Glutamatergic neuron (in vitro differentiated cells): ENCODE measurements at regions not wholly inside any gene's neighbourhood (a gene's known extent, or its start where the extent isn't known, plus 50 kb on each side); places are given as distances from the start of the nearest gene placed in this dataset.

ENCODE experiments used
- DNase-seq: peaks from one replicate; pipeline ENCODE4 v3.0.0; 2022
- H3K27ac Mint-ChIP-seq: one replicate; pipeline ENCODE4 v1.8.0; 2020; ENCODE audit warnings: mild to moderate bottlenecking, mixed read lengths, inconsistent platforms; ENCODE audit not compliant: unreplicated experiment
- H3K27me3 Mint-ChIP-seq: one replicate; pipeline ENCODE4 v1.8.0; 2020; ENCODE audit warnings: mild to moderate bottlenecking, moderate library complexity, mixed read lengths, inconsistent platforms; ENCODE audit not compliant: unreplicated experiment
- H3K36me3 Mint-ChIP-seq: one replicate; pipeline ENCODE4 v1.8.0; 2020; ENCODE audit warnings: mild to moderate bottlenecking, mixed read lengths, inconsistent platforms; ENCODE audit not compliant: unreplicated experiment
- H3K4me1 Mint-ChIP-seq: one replicate; pipeline ENCODE4 v1.8.0; 2020; ENCODE audit warnings: mild to moderate bottlenecking, low read depth, mixed read lengths, inconsistent platforms; ENCODE audit not compliant: unreplicated experiment
- H3K4me3 Mint-ChIP-seq: one replicate; pipeline ENCODE4 v1.8.0; 2020; ENCODE audit warnings: mild to moderate bottlenecking, mixed read lengths, inconsistent platforms; ENCODE audit not compliant: unreplicated experiment
- H3K9me3 Mint-ChIP-seq: one replicate; pipeline ENCODE4 v1.8.0; 2020; ENCODE audit warnings: mild to moderate bottlenecking, moderate library complexity, mixed read lengths, inconsistent platforms; ENCODE audit not compliant: unreplicated experiment
- CTCF ChIP-seq: fragments of 200-600 bp; sonication (generic); IDR thresholded peaks from one replicate; pipeline ENCODE4 v1.5.0; 2021; ENCODE audit not compliant: partially characterized antibody, unreplicated experiment

GRCh38 chr22:48751539-48752437 lies 1075.9 kb downstream of the BRD1 start:
- no peak overlapping the region for H3K4me3 Mint-ChIP-seq
- peaks cover 36% of the 10 kb centered on the region for H3K9me3 Mint-ChIP-seq
- peaks cover 17% of the 10 kb centered on the region for H3K36me3 Mint-ChIP-seq
- H3K4me1 Mint-ChIP-seq, result no peaks in the 10 kb centered on the region
- no peak for TF ChIP-seq CTCF
- no peak for DNase-seq
- H3K27ac Mint-ChIP-seq, result no peak overlapping the region
- peaks cover 12% of the 10 kb centered on the region for H3K27me3 Mint-ChIP-seq

- DNase-seq, result no peak
- Mint-ChIP-seq H3K27me3 (peaks cover 11% of the 10 kb centered on the region), H3K4me3 (no peak overlapping the region), H3K36me3 (peaks cover 14% of the 10 kb centered on the region), H3K4me1 (no peaks in the 10 kb centered on the region), H3K9me3 (peaks cover 33% of the 10 kb centered on the region), H3K27ac (no peak overlapping the region)
- no peak for TF ChIP-seq CTCF
Observed at GRCh38 chr22:48750826-48751440, 1076.7 kb downstream of the BRD1 start.

DNA sequence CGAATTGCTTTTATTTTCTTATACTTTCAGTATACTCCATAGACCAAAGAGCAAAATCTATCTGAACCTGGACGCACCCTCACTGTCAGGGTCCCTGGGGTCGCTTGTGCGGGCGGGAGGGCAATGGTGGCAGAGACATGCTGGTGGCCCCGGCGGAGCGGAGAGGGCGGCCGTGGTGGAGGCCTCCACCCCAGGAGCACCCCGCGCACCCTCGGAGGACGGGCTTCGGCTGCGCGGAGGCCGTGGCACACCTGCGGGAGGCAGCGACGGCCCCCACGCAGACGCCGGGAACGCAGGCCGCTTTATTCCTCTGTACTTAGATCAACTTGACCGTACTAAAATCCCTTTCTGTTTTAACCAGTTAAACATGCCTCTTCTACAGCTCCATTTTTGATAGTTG lies 1077.4 kb downstream of the BRD1 start:
- no peak for TF ChIP-seq CTCF
- H3K27me3 Mint-ChIP-seq, result peaks cover 11% of the 10 kb centered on the region
- H3K27ac Mint-ChIP-seq, result no peak overlapping the region
- no peak for DNase-seq
- peaks cover 11% of the 10 kb centered on the region for H3K36me3 Mint-ChIP-seq
- H3K4me3 Mint-ChIP-seq, result no peak overlapping the region
- H3K9me3 Mint-ChIP-seq, result peaks cover 31% of the 10 kb centered on the region
- H3K4me1 Mint-ChIP-seq, result no peaks in the 10 kb centered on the region

GRCh38 chr22:48749555-48750227 lies 1078.0 kb downstream of the BRD1 start:
- Mint-ChIP-seq H3K27ac (no peak overlapping the region), H3K4me3 (no peak overlapping the region), H3K9me3 (peaks cover 32% of the 10 kb centered on the region), H3K27me3 (peaks cover 11% of the 10 kb centered on the region), H3K4me1 (no peaks in the 10 kb centered on the region), H3K36me3 (peaks cover 11% of the 10 kb centered on the region)
- DNase-seq, result no peak
- no peak for TF ChIP-seq CTCF
